GM19240 (cell line): ENCODE measurements at regions not wholly inside any gene's neighbourhood (a gene's known extent, or its start where the extent isn't known, plus 50 kb on each side); places are given as distances from the start of the nearest gene placed in this dataset.

Experiments used
- DNase-seq: peaks from one replicate; pipeline ENCODE4 v3.0.0; 2011; ENCODE audit warnings: low spot score; ENCODE audit not compliant: insufficient read length

DNA sequence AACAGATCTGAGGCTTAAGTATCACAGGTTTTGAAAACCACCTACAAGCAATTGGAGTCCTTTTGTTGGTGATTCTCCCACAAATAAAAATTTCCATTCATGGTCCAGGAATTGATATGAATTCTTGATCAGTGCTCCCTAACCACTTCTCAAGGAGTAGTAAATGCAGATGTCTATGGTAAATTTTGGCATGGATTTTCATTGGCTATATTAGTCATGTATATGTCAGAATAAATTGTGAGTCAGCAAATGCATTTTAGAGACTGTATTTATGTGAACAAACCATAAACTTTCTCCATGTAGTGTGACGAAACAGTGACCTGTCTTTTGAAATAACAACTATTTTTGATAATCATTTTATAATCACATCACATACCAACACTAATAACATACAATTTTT lies 611.1 kb downstream of the HTR1A start:
- DNase-seq: no peak

DNA sequence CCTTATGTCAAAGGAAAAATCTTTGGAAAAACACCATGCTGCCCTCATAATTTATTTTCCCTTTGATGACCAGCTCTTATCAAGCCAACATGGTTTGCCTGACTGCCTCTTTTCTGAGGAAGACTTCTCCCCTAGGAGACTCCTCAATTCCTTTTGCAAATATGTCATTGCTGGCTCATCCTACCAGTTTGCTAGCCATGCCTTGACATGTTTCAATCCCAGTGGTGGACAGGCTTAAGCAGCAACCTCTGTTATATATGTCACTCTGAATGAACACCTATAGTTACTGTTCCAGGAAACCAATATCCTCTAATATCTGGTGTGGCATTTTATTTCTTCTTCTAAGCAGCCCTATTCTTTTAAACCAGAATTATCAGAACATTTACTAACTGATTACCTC lies 615.8 kb downstream of the HTR1A start:
- no peak for DNase-seq

DNA sequence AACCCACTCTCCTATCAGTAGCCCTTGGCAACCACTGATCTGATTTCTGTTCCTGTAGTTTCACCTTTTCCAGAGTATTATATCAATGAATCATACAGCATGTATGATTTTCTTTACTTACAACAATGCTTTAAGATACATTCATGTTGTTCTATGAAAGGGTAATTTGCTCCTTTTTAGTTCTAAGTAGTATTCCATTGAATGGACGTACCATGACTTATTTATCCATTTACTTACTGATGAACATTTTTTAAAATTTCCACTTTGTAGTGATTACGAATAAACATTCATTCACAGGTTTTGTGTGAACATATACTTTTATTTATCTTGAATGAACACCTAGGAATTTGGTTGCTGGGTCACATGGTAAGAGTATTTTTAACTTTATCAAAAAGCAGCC lies 620.8 kb downstream of the HTR1A start:
- no peak for DNase-seq

DNA sequence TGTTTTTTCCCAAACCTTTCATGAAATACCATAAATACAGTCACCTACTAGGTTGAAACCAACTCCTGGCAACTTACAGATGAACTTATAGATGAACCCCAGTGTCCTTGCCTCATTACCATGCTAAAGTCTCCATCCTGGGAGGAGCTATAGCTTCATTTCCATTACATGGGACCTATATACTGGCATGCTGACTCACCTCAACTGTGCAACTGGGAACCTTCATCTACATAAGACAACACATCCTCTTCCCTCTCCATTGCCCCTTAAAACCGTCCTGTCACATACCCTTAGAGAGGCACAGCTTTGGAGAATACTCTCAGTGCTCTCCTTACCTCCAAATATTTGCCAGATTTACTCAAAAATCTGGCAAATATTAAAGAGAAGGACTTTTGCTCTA lies 638.3 kb downstream of the HTR1A start:
- no peak for DNase-seq

DNA sequence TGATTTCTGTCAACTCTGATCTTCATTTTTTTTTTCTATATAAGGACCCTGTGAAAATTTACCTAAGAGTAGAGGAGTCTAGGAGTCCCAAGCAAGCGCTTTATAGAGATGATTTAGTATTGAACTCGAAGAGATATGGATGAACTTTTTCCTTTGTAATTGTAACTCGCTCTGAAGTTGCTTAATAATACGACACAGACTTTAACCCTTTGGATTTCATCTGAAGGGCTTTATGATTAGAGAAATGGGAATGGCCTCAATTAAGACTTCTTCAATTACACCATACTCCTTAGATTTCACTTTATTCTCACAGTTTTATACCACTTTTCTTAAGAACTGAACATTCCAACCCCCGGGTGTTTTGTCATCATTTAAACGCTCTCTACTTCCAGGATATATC lies 647.7 kb downstream of the HTR1A start:
- DNase-seq: no peak

DNA sequence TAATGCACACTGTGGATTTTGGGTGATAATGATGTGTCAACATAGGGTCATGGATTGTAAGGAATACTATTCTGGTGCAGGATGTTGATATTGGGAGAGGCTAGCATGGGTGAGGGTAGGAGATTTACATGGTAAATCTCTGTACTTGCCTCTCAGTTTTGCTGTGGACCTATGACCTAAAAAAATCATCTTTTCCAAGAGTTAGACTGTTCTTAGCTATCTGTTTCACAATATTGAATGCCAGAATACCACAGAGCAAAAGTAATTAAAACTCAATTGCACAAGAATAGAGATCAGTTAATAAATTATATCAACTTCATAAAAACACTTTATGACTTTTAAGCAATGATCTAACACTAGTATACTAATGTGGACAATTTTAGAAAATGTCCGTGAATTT lies 651.6 kb downstream of the HTR1A start:
- no peak for DNase-seq

DNA sequence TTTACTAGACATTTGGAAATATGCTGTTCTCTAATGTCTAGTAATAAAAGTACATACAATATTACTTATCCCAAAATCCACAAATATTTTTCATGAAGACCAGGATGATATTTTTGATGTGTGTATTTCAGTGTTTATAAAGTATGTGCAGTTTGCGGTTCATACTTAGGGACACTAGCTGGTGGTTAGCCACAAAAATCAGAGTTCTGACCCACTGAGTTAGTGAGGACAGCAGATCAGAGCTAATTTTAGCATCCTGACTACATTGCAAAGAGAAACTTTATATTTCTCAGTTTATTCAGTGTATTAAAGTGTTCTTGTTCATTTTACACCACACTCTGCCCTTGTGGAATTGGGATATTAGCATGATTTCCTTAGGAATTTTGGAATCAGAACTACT lies 655.3 kb downstream of the HTR1A start:
- no peak for DNase-seq

DNA sequence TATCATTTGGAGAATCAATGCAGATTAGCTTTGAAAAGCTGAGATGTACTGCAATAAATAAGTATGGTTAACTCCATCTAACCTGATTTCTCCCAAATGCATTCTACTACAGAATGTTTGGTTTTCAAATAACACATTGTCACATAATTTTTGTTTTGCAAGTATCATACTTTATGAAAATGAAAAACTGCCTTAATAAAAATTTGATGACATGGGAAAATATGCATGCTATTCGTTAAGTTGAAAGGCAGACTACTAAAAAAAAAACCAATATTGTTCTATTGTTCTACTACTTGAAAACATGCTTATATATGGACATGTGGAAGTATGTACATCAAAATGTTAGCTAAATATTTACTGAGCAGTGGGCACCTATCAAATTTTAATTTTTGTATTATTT lies 668.9 kb downstream of the HTR1A start:
- DNase-seq: no peak

DNA sequence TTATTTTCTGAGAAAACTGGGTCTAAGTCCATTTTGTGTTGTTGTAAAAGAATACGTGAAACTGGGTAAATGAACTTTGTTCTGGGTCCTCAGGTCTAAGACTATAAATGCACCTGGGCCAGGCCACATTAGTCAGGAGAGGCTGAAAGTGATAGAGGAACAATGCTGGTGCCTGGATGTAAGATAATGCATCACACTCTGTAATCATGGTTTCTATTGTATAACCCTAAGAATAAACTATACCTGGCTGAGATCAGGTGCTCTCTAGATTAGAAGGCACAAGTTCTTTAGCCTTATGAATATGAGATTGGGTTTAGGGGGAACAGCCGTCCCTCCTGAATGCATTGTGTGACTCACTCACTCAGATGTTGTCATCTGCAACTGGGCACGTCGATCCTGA lies 675.5 kb downstream of the HTR1A start:
- no peak for DNase-seq

DNA sequence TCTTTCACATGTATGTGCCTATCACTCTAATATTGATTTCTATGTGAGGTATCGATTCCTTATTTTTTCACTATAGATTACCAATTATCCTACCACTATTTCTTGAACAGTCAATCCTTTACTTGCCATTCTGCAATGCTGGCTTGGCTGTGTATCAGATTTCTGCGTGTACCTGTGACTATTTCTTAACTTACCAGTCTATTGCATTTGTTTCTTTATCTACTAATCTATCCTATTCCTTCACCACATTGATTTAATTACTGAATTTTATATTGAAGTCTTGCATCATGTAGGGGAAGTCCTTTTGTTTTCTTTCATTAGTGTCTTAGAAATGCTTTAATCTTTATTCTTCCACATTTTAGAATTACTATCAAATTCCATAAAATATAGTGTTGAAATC lies 684.8 kb downstream of the LRRC70 start:
- DNase-seq: no peak

DNA sequence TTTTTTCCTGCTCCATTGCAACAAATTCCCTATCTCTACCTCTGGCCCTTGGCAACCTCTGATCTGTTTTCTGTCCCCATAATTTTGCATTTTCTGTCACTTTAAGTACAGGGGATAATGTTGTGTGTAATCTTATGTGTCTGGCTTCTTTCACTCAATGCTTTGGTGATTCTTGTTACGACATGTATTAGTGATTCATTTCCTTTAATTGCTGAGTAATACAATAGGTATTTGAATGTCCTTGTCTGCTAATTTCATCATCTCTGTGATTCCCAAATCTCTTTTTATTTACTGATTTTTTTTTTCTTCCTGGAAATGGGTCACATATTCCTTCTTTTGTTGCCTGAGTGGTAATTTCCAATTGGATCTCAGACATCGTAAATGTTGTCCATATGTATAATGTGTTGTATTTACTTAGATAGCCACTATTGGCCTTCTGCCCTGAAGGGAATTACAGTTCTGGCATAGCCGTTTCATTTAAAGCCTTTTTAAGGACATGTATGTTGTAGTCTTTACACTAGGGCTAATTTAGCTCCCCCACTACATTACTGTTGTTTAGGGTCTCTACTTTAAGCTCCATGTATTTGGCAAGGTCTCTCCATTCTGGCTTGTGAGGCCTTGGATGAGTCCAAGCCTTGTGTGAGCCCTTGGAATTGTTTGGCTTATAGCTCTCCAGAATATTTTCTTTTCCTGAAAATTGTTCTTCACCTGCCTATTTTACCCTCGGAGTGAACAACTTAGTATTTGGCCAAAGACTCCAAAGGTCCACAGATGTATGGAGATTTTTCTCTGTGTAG lies 683.8 kb downstream of the LRRC70 start:
- no peak for DNase-seq

DNA sequence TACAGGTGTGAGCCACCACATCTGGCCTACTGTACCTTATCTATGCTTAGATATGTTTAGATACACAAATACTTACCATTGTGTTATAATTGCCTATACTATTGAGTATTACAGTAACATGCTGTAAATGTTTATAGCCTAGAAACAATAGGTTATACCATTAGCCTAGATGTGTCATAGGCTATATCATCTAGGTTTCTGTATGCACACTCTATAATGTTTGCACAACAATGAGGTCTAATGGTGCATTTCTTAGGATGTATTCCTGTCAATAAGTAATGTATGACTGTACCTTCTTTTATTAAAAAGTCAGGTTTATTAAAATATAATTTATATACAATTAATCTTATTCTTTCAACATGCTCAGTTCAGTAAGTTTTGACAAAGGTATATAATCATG lies 683.1 kb downstream of the LRRC70 start:
- DNase-seq: no peak

DNA sequence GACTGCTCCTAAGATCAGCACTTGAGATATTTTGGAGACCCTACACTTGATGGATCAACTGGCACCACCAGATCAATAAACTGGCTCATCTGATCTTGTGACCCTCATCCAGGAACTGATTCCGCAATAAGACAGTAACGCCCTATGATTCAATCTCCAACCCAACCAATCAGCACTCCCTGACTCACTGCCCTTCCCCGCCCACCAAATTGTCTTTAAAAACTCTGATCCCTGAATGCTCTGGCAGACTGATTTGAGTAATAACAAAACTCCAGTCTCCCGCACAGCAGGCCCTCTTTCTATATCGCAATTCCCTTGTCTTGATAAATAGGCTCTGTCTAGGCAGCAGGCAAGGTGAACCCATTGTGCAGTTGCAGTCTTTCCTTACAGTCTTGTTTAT lies 677.0 kb downstream of the LRRC70 start:
- DNase-seq: no peak

DNA sequence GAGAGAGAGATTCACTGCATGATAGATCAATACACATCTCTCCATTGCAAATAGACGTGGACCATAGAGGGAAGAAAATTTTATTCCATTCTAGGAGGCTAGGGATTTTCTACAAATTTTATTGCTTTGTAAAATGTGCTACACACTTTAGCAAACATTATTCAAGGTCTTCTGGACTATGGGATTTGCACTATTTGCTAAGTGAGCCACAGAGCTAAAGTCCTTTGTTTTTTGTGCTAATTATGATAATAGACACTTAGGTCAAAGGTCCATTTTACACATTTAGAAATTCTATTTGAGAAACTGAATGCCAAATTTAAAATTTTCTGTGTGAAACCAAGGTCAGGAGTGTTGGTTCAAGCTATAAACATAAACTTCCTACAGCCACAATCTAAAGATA lies 672.3 kb downstream of the LRRC70 start:
- no peak for DNase-seq

DNA sequence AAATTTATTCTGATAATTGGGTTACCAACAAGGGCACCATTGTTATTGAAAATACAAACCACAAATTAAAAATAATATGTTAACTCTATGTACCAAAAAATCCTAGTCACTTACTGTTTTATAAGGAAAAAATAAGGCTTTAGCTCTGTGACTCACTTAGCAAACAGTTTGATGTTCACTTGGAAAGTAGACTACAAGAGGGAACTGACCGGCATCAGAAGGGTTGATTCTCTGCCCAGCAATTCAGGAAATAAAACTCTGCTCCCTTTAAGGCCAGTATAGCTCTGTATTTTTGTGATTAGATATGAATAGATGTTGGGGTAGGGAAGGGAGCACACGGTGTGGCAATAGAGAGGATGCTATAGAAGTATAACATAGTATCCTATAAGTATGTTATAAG lies 671.3 kb downstream of the LRRC70 start:
- DNase-seq: no peak

DNA sequence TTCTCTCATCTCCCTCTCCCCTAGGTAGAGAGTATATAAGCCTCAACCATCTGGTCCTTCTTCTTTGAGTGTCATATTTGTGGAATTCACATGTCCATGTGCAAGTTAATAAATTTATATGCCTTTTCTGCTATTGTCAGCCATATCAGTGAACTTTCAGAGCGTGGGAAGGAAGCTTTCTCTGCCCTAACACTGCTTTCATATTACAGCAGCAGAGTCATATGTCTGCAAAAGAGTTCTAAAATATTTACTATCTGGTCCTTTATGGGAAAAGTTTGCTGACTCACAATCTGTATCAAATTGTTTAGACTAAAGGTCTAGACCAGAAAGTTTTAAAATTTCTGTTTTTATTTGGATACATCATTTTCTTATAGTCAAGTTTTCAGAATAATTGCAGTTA lies 669.0 kb downstream of the LRRC70 start:
- DNase-seq: no peak

DNA sequence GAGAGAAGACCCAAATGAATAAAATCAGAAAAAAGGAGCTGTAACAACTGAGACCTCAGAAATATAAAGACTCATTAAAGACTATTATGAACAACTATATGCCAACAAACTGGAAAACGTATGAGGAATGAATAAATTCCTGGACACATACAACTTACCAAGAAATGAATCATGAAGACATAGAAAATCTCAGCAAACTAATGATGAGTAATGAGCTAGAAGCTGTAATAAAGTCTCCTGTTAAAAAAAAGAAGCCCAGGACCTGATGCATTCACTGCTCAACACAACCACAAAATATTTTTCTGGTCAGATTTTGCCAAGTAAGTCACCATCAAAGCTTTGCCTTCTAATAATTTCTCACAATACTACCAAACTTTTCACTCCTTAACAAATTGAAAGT lies 666.7 kb downstream of the LRRC70 start:
- DNase-seq: no peak

DNA sequence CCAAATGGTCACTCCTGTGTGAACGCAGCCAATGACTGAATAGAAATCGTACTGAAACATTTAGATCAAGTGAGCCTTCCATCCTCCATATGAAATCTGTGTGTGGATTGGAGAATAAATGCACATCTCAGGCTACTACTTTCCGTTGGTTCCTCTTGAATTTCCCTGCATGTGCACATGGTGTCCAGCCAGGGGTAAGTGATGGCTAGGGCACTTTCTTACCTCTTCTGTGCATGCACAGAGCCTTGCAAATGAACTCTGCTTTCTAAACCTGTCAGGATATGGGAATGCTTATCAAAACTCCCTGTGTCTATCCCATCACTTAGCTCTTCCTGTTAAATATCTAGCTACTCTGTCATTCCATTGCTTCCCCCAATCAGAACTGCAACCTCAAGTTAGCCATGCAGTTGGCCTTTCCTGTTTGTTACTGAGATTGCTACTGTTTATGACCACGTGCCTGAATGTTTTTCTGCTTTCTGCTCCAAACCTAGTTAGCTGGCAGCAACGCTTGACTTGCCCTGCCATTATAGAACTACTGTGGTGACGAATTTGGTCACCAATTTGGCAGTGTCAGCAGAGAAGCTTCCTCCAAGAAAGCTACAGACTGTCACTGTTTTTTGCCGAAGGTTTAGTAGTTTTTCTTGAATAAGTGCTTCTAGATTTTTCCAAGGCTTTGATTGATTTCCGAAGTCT lies 661.6 kb downstream of the LRRC70 start:
- no peak for DNase-seq

DNA sequence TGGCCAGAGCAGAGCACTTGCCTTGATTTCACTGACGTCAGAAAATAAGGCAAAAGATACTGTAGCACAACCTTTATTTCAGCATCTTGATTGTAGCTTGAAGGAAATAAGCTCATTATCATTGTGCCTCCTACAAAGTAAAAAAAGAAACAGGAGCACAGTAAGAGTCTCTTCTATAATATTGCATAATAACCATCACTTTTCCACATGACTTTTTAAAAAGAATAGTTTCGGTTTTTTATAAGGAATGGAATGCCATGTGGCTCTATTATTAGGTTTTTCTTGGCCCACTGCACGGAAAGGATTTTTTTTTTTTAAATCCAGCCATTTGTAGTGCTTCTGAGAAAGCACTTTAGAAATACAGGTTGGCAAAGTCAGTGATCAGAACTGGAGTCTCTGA lies 655.3 kb downstream of the LRRC70 start:
- no peak for DNase-seq

DNA sequence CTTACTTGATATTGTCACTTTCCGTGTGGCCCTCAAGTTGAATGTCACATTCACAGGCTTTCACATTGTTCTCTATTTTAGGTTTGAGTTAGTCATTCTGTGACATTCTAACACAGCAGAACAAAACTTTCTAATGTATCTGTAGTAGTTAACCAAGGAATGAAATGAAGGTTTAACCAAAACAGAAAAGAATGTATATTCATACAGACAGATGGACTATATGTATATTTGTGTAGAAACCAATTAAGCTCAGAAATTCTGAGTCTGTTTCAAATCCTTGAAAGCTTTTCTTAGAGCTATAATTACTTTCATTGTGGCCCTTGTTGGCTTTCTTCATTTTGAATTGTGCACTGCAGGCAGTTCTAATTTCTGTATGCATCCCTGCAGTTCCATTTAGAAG lies 654.7 kb downstream of the LRRC70 start:
- no peak for DNase-seq

DNA sequence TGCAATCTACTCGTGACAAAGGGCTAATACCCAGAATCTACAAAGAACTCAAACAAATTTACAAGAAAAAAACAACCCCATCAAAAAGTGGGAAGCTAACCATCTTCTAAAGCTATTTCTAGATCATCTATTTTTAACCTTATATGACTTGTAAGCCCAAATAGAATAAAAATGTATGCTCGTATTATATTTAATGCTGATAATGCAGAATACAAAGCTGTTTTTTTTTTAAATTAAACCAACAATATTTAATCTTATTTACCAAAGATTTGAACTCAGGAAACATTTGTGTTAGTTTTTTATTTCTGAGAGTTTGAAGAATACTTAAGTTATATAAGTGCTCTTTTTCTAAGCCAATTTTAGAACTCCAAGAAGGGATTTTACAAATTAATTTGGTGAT lies 652.1 kb downstream of the LRRC70 start:
- DNase-seq: no peak

DNA sequence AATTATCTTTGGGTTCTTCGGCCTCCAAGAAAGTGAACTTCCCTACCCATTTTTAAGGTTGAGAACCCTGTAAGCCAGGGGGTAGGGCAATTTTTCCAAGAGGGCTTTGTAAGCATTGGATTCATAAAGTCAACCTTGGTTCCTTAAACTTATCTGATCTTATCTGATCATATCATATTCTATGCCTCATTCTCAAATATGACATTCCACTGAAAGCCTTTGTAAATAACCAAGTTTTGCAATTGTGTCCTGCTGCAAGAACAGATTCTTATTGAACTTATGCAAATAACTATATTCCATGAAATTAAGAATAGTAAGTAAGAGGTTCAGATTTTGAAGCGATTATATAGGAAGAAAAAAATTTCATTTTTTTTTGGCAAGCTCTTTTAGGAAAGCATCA lies 649.5 kb downstream of the LRRC70 start:
- DNase-seq: no peak

DNA sequence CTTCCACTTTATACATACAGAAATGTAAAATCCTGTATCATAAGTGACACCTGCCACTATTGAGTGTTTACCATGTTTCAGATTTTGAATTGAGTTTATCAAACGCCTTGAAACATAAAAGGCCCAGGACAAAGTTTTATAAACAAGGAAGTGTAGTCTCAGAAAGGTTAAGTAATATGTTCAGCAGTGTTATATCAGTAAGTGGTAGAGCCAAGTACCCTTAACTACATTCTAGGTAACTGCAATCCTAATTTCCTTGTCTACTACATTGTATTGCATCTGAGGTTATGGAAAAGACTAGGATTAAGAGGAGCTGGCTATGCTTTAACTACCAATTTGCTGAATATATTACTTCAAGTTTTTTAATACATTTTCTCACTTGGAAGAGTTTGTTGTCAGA lies 641.6 kb downstream of the LRRC70 start:
- DNase-seq: no peak
